GM18508 (cell line): ENCODE measurements at regions not wholly inside any gene's neighbourhood (a gene's known extent, or its start where the extent isn't known, plus 50 kb on each side); places are given as distances from the start of the nearest gene placed in this dataset.

Experiments used
- ATAC-seq: cut with Tn5 transposase; IDR thresholded peaks from one replicate; pipeline ENCODE4 v1.9.1; 2021; ENCODE audit warnings: moderate number of reproducible peaks; ENCODE audit not compliant: insufficient read depth, unreplicated experiment

DNA sequence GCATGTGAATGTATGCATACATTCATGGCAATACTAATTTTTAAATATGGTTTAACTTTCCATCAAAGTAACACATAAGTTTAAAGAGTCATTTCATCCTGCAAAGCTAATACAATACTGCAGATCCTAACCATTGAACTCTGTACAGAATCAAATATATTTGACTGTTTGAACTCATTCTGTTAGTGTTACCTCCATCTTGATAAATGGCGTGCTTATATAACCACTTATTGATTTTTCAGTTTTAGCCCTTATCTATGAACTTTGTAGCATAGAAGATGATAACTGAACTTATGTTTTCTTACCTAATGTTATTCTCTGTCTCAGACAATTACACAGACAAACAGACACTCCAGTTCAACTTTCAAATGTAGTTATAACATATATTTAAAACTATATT is 731.0 kb upstream of the LRATD1 start:
- ATAC-seq, result no peak

GRCh38 chr2:13905831-13906230 is 726.7 kb upstream of the LRATD1 start:
- no peak for ATAC-seq

GRCh38 chr2:13916066-13916465 is 716.5 kb upstream of the LRATD1 start:
- no peak for ATAC-seq

DNA sequence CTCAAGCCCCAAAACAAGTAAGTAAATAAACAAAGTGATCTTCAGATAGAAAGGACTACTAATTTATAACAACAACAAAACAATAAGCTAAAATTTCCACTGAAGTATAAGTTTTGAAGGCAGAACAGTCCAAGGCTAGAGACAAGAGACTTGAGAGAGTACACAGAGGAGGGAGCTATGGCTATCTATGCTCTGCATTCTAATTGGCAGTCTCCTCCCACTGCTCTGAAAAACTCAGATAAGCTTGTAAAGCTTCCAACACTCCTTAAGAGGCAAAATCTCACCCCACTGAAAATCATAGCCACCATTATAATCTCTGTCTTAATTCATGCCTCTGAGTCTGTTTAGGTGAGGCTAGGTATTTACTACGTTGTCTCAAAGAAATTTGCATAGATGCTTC is 714.6 kb upstream of the LRATD1 start:
- no peak for ATAC-seq

DNA sequence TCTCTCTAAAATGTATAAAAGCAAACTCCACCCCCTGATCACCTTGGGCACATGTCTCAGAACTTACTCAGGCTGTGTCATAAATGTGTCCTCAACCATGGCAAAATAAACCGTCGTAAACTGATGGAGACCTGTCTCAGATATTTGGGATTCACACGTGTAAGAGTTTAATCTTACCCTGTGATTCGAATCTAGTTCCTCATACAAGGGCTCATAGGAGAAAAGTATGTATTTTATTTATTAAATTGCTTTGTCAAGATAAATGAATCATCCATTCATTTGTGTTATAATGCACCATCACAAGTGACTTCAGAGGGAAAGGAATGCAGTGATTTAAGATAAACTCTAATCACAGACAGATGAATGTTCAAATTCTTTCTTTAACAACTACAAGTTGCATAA is 712.5 kb upstream of the LRATD1 start:
- ATAC-seq, result no peak

DNA sequence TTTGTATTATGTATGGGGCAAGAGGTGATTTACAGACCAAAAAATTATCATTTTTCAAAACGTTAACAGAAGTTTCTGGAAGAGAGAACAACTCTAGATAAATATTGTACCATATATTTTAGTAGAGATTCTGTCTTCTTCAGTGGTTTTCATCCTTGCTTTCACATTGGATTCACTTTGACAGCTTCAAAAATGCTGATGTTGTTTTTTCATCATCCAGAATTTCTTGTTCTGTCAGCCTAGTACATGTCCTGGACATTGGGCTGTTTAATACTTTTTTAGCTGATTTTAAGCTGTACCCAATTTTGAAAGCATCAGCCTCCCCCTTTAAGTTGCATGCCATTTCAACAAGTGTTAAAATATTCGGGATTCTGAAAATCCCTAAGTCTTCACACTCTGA is 711.3 kb upstream of the LRATD1 start:
- no peak for ATAC-seq

DNA sequence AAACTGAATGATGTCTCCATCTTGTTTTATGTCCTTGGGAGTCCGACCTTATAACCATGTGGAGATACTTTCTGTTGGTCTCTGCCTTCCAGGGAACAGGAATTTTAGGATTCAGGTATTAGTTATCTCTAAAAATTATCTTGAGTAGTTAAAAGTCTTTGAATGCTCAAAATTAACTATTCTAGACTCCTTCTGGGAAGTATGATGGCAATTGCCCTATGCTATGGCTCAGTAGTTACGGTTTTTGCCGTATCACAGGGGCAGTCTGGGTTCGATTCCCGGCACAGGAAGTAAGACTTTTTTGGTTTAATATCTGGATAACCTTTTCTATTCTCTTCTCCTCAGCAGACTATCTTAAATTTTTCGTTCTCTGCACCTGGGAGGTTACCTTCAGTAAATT is 708.7 kb upstream of the LRATD1 start:
- no peak for ATAC-seq

GRCh38 chr2:13942111-13942510 is 690.4 kb upstream of the LRATD1 start:
- no peak for ATAC-seq

DNA sequence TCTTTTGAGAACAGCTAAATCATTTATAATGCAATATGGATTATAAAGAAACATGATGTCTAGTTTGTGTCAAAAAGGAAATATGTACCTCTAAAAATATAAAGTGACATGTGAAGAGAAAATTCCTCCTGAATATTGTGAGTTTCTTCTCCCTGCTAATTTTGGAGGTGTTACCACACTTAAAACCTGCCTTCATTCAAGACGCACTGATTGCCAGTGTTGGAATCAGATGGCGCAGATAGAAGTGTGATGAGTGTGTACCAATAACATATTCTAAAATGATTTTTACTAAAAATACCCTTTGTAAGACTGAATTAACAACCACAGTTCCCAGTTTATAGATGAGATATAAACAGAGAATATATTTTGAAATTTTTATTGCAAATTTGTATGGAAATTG is 681.8 kb upstream of the LRATD1 start:
- ATAC-seq, result no peak

GRCh38 chr2:13968811-13969210 is 663.7 kb upstream of the LRATD1 start:
- no peak for ATAC-seq

GRCh38 chr2:13986119-13986720 is 646.3 kb upstream of the LRATD1 start:
- no peak for ATAC-seq

DNA sequence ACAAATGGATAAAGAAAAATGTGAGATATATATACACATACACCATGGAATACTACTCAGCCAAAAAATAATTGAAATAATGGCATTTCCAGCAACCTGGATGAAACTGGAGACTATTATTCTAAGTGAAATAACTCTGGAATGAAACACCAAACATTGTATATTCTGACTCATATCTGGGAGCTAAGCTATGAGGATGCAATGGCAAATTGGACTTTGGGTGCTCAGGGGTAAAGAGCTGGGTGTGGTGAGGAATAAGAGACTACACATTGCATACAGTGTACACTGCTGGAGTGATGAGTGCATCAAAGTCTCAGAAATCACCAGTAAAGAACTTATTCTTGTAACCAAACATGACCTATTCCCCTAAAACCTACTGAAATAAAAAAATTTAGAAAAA is 636.0 kb upstream of the LRATD1 start:
- no peak for ATAC-seq

DNA sequence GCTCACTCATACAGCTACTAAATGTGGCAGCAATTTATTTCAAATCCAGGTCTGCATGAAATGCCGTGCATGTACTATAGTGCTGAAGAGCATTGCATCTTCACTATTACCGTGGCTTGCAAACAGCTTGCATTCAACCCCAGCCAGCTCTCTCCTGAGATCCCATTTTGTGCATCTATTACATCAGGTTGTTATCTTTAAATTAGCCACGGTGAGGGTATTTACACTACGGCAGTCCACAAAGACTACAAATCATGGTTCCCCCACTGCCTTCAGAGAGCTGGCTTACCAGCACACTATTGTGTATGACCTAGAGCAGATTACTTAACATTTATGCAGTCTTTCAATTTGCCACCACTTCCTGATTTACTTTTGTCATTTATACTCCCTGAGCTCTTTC is 621.3 kb upstream of the LRATD1 start:
- no peak for ATAC-seq

- ATAC-seq, result no peak
Observed at GRCh38 chr2:14015113-14015630, 617.3 kb upstream of the LRATD1 start.

GRCh38 chr2:14016289-14016955 is 616.1 kb upstream of the LRATD1 start:
- ATAC-seq, result no peak

DNA sequence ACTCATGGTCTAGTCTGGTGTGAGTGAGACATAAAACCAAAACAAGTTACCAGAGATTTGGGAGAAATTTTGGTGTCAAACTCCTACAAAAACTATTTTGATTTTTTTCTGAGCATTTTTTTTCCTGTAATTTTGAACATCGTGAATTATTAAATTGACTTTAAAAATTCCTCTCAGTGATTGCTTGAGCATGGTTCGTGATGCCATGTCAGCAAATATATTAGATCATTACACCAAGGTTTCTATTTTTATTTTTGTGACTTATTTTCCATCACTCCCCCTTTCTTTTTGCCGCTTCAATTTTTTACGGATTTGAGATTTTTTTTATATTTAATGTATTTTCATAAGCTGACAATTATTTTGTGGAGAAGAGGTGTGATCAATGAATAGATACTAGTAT is 613.9 kb upstream of the LRATD1 start:
- no peak for ATAC-seq

DNA sequence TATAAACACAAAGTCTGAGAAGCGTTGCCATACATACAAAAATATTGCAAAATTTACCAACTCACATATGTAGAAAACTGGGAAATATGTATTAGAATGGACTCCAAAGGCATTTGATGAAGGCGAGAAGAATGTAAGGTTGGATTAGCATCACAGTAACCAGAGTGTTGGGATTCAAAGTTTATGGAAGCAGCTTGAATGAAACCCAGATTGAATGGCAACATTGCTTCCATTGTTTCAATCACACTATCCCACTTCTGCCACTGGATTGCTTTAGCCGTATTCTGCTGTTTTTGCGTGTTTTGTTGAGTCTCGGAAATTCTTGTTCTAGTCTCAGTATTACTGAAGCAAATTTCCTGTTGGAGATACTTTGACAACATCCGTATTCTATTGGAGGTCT is 609.0 kb upstream of the LRATD1 start:
- ATAC-seq, result no peak

- no peak for ATAC-seq
Observed at GRCh38 chr2:14039134-14039533, 593.4 kb upstream of the LRATD1 start.

GRCh38 chr2:14047491-14047890 is 585.0 kb upstream of the LRATD1 start:
- no peak for ATAC-seq

- ATAC-seq, result no peak
Observed at GRCh38 chr2:14051401-14051800, 581.1 kb upstream of the LRATD1 start.

DNA sequence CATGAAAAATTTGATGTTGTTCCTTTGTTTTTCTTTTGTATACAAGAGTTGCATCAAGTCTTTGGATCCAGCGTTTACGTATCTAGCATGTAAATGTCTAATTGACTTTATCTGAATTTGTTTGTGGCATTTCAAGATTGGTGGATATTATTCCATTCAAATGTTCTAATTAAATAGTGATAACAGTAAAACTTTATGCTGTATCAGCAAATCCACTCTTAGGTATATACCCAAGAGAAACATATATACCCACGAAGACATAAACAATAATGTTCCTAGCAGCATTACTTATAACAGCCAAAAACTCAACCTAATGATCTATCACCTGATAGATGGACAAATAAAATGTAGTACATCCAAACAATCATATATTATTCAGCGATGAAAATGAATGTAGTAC is 579.4 kb upstream of the LRATD1 start:
- ATAC-seq, result no peak

GRCh38 chr2:14064346-14064745 is 568.2 kb upstream of the LRATD1 start:
- no peak for ATAC-seq
